Liver (tissue), 8 donors: ENCODE measurements at regions not wholly inside any gene's neighbourhood (a gene's known extent, or its start where the extent isn't known, plus 50 kb on each side); places are given as distances from the start of the nearest gene placed in this dataset.

Experiments
- DNase-seq: peaks from one replicate; pipeline ENCODE4 v3.0.0-alpha.2; 2017; ENCODE audit warnings: low spot score
- H3K27ac ChIP-seq, 2 donors: one replicate each; pipeline ENCODE4 v1.7.0; 2013; ENCODE audit warnings: inconsistent platforms in 2 of 2, low read length in 2 of 2, control low read depth in 1 of 2, low read depth in 1 of 2, mild to moderate bottlenecking in 1 of 2
- H3K27me3 ChIP-seq, 4 donors: one replicate each; pipeline versions ENCODE4 v1.6.1 to v1.7.0; 2013; ENCODE audit warnings: low read length in 3 of 4, inconsistent platforms in 1 of 4, mild to moderate bottlenecking in 1 of 4, moderate library complexity in 1 of 4; ENCODE audit not compliant: control insufficient read depth in 4 of 4, insufficient read depth in 4 of 4
- H3K36me3 ChIP-seq, 4 donors: one replicate each; pipeline versions ENCODE4 v1.6.1 to v1.7.0; 2013; ENCODE audit warnings: low read length in 3 of 4, mild to moderate bottlenecking in 3 of 4, low read depth in 1 of 4, moderate library complexity in 1 of 4; ENCODE audit not compliant: control insufficient read depth in 4 of 4, insufficient read depth in 3 of 4
- H3K4me1 ChIP-seq, 4 donors: one replicate each; pipeline versions ENCODE4 v1.6.1 to v1.7.0; 2013; ENCODE audit warnings: low read length in 3 of 4, mild to moderate bottlenecking in 3 of 4, moderate library complexity in 1 of 4; ENCODE audit not compliant: control insufficient read depth in 4 of 4, insufficient read depth in 4 of 4
- H3K4me3 ChIP-seq, 3 donors: one replicate each; pipeline versions ENCODE4 v1.6.1 to v1.7.0; 2013; ENCODE audit warnings: low read length in 3 of 3, control low read depth in 1 of 3, low read depth in 1 of 3, mild to moderate bottlenecking in 1 of 3
- H3K9ac ChIP-seq, 2 donors: one replicate each; pipeline ENCODE4 v1.7.0; 2013; ENCODE audit warnings: low read length in 2 of 2, mild to moderate bottlenecking in 2 of 2, moderate library complexity in 2 of 2, control low read depth in 1 of 2, low read depth in 1 of 2
- H3K9me3 ChIP-seq, 4 donors: one replicate each; pipeline versions ENCODE4 v1.6.1 to v1.7.0; 2013; ENCODE audit warnings: low read length in 3 of 4; ENCODE audit not compliant: control insufficient read depth in 4 of 4
- EGR1 ChIP-seq, 2 donors: IDR thresholded peaks; 2 replicates each; pipeline ENCODE4 v1.6.1; 2016 to 2018; ENCODE audit warnings: antibody characterized with exemption in 2 of 2, low read depth in 2 of 2
- FOXA1 ChIP-seq: IDR thresholded peaks from 2 replicates; pipeline ENCODE4 v1.6.1; 2016; ENCODE audit warnings: antibody characterized with exemption
- FOXA2 ChIP-seq: IDR thresholded peaks from 2 replicates; pipeline ENCODE4 v1.6.1; 2016; ENCODE audit warnings: antibody characterized with exemption
- GABPA ChIP-seq, 2 donors: IDR thresholded peaks in 1 of 2; conservative IDR thresholded peaks in 1 of 2; 2 replicates each; pipeline ENCODE4 v1.6.1; 2016; ENCODE audit warnings: antibody characterized with exemption in 2 of 2, mild to moderate bottlenecking in 1 of 2, moderate library complexity in 1 of 2
- HNF4A ChIP-seq, 2 donors: conservative IDR thresholded peaks; 2 replicates each; pipeline ENCODE4 v1.6.1; 2016; ENCODE audit warnings: antibody characterized with exemption in 2 of 2, mild to moderate bottlenecking in 2 of 2
- HNF4G ChIP-seq: IDR thresholded peaks from 2 replicates; pipeline ENCODE4 v1.6.1; 2016; ENCODE audit warnings: antibody characterized with exemption
- JUND ChIP-seq, 2 donors: IDR thresholded peaks; 2 replicates each; pipeline ENCODE4 v1.6.1; 2016; ENCODE audit warnings: antibody characterized with exemption in 2 of 2
- NR2F2 ChIP-seq: IDR thresholded peaks from 2 replicates; pipeline ENCODE4 v1.6.1; 2016; ENCODE audit warnings: antibody characterized with exemption
- RAD21 ChIP-seq, 2 donors: IDR thresholded peaks; 2 replicates each; pipeline ENCODE4 v1.6.1; 2016; ENCODE audit warnings: antibody characterized with exemption in 2 of 2, mild to moderate bottlenecking in 2 of 2
- REST ChIP-seq: IDR thresholded peaks from 2 replicates; pipeline ENCODE4 v1.6.1; 2016; ENCODE audit warnings: antibody characterized with exemption, mild to moderate bottlenecking
- RXRA ChIP-seq, 2 donors: IDR thresholded peaks; 2 replicates each; pipeline ENCODE4 v1.6.1; 2017 to 2018; ENCODE audit warnings: antibody characterized with exemption in 2 of 2, mild to moderate bottlenecking in 1 of 2
- SP1 ChIP-seq: IDR thresholded peaks from 2 replicates; pipeline ENCODE4 v1.6.1; 2018; ENCODE audit warnings: antibody characterized with exemption, mild to moderate bottlenecking
- TAF1 ChIP-seq: conservative IDR thresholded peaks from 2 replicates; pipeline ENCODE4 v1.6.1; 2016; ENCODE audit warnings: antibody characterized with exemption, mild to moderate bottlenecking
- YY1 ChIP-seq: IDR thresholded peaks from 2 replicates; pipeline ENCODE4 v1.6.1; 2016; ENCODE audit warnings: antibody characterized with exemption, mild to moderate bottlenecking
- WGBS: extraction: QIAGEN DNeasy Blood & Tissue Kit; methylation state at CpG from one replicate; pipeline ENCODE4 v1.1.7; 2013; 5-methylcytosine and 5-hydroxymethylcytosine counted together
- TF ChIP-seq, protein P1 (sequence below): fragments of 150-350 bp; IDR thresholded peaks from 2 replicates; pipeline ENCODE4 v1.5.1; 2017; ENCODE audit warnings: improper control_type of control experiment, low read depth, low read length; ENCODE audit not compliant: missing input control
- TF ChIP-seq, protein P2 (sequence below): IDR thresholded peaks from 2 replicates; pipeline ENCODE4 v1.6.1; 2016; ENCODE audit warnings: antibody characterized with exemption
- TF ChIP-seq, protein P3 (sequence below): IDR thresholded peaks from 2 replicates; pipeline ENCODE4 v1.6.1; 2016; ENCODE audit warnings: antibody characterized with exemption
- TF ChIP-seq, protein P4 (sequence below): IDR thresholded peaks from 2 replicates; pipeline ENCODE4 v1.6.1; 2016; ENCODE audit warnings: antibody characterized with exemption
- donor health status: healthy.
- donor health status: healthy.
- donor health status: healthy.
- donor health status: healthy.
- donor health status: healthy.

- TF ChIP-seq, protein P1, sequence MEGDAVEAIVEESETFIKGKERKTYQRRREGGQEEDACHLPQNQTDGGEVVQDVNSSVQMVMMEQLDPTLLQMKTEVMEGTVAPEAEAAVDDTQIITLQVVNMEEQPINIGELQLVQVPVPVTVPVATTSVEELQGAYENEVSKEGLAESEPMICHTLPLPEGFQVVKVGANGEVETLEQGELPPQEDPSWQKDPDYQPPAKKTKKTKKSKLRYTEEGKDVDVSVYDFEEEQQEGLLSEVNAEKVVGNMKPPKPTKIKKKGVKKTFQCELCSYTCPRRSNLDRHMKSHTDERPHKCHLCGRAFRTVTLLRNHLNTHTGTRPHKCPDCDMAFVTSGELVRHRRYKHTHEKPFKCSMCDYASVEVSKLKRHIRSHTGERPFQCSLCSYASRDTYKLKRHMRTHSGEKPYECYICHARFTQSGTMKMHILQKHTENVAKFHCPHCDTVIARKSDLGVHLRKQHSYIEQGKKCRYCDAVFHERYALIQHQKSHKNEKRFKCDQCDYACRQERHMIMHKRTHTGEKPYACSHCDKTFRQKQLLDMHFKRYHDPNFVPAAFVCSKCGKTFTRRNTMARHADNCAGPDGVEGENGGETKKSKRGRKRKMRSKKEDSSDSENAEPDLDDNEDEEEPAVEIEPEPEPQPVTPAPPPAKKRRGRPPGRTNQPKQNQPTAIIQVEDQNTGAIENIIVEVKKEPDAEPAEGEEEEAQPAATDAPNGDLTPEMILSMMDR, result no peak
- TF ChIP-seq RAD21 (IDR thresholded peaks at IDR 0.05) (peak; percentile 45 to 53), GABPA (IDR thresholded peaks at IDR 0.05 in 1 of 2, conservative IDR thresholded peaks at IDR 0.05 in 1 of 2) (no peak), RXRA (IDR thresholded peaks at IDR 0.05) (peak; percentile 80 to 83), FOXA1 (peak; percentile 63)
- TF ChIP-seq, protein P2, sequence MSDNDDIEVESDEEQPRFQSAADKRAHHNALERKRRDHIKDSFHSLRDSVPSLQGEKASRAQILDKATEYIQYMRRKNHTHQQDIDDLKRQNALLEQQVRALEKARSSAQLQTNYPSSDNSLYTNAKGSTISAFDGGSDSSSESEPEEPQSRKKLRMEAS, result peak; percentile 56
These were observed 197.4 kb upstream of the TBL1X start (continued) for GRCh38 chrX:9267415-9267814.

GRCh38 chrX:9269134-9269533 is 195.7 kb upstream of the TBL1X start:
- no peaks in the 10 kb centered on the region for H3K9me3 ChIP-seq
- no peak overlapping the region for H3K4me3 ChIP-seq
- TF ChIP-seq HNF4A (conservative IDR thresholded peaks at IDR 0.05) (peak; percentile 88 to 89), RXRA (IDR thresholded peaks at IDR 0.05) (peak; percentile 83 to 89), JUND (IDR thresholded peaks at IDR 0.05) (peak; percentile 30 to 61), HNF4G (peak; percentile 65), TAF1 (no peak), RAD21 (IDR thresholded peaks at IDR 0.05) (peak; percentile 34 to 38), SP1 (peak; percentile 80), GABPA (IDR thresholded peaks at IDR 0.05 in 1 of 2, conservative IDR thresholded peaks at IDR 0.05 in 1 of 2) (no peak), NR2F2 (no peak), FOXA2 (no peak), REST (peak; percentile 29), EGR1 (IDR thresholded peaks at IDR 0.05; ENCODE audit: low read depth in 2 of 2) (no peak), YY1 (peak; percentile 57), FOXA1 (no peak)
- TF ChIP-seq, protein P3, sequence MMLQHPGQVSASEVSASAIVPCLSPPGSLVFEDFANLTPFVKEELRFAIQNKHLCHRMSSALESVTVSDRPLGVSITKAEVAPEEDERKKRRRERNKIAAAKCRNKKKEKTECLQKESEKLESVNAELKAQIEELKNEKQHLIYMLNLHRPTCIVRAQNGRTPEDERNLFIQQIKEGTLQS, result peak; percentile 82
- TF ChIP-seq, protein P4, sequence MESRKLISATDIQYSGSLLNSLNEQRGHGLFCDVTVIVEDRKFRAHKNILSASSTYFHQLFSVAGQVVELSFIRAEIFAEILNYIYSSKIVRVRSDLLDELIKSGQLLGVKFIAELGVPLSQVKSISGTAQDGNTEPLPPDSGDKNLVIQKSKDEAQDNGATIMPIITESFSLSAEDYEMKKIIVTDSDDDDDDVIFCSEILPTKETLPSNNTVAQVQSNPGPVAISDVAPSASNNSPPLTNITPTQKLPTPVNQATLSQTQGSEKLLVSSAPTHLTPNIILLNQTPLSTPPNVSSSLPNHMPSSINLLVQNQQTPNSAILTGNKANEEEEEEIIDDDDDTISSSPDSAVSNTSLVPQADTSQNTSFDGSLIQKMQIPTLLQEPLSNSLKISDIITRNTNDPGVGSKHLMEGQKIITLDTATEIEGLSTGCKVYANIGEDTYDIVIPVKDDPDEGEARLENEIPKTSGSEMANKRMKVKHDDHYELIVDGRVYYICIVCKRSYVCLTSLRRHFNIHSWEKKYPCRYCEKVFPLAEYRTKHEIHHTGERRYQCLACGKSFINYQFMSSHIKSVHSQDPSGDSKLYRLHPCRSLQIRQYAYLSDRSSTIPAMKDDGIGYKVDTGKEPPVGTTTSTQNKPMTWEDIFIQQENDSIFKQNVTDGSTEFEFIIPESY, result no peak
- TF ChIP-seq, protein P1, result no peak
- TF ChIP-seq, protein P2, result peak; percentile 64
- H3K4me1 ChIP-seq, result peaks cover 3 to 22% (median 17%) of the 10 kb centered on the region in 4 donors
- WGBS, result 47% methylated on average over 4 of the region's 4 CpGs
- H3K27ac ChIP-seq, result peak overlapping the region; percentile 39 to 72
- no peak overlapping the region for H3K9ac ChIP-seq
- H3K27me3 ChIP-seq, result no peaks in the 10 kb centered on the region
- DNase-seq, result no peak
- H3K36me3 ChIP-seq, result no peaks in the 10 kb centered on the region
